GM23338 (cell line): ENCODE measurements at regions not wholly inside any gene's neighbourhood (a gene's known extent, or its start where the extent isn't known, plus 50 kb on each side); places are given as distances from the start of the nearest gene placed in this dataset.

Experiments
- ATAC-seq: fragments of 200-7000 bp; cut with Tn5 transposase; 3 replicates; pipeline ENCODE4 v1.9.1; 2020
- DNase-seq: peaks from one replicate; pipeline ENCODE4 v3.0.0-alpha.2; 2015; ENCODE audit warnings: low spot score
- H2AFZ ChIP-seq: fragments of 200-600 bp; sonication (generic); 2 replicates; pipeline ENCODE4 v1.8.0; 2016; ENCODE audit warnings: antibody characterized with exemption, mild to moderate bottlenecking, moderate library complexity
- H3F3A ChIP-seq: fragments of 200-600 bp; sonication (generic); replicated peaks from 2 replicates; pipeline ENCODE4 v1.8.0; 2017; ENCODE audit warnings: antibody characterized with exemption, mixed run types, low read depth
- H3K27ac ChIP-seq: fragments of 200-600 bp; sonication (generic); 2 replicates; pipeline ENCODE4 v1.6.1; 2016; ENCODE audit warnings: low read depth
- H3K27me3 ChIP-seq: fragments of 200-600 bp; sonication (generic); 2 replicates; pipeline ENCODE4 v1.8.0; 2016; ENCODE audit warnings: mild to moderate bottlenecking, mixed run types, moderate library complexity; ENCODE audit not compliant: insufficient read depth
- H3K36me3 ChIP-seq: fragments of 200-600 bp; sonication (generic); 2 replicates; pipeline ENCODE4 v1.8.0; 2016; ENCODE audit warnings: mild to moderate bottlenecking; ENCODE audit not compliant: insufficient read depth
- H3K4me1 ChIP-seq: fragments of 200-600 bp; sonication (generic); 2 replicates; pipeline ENCODE4 v1.8.0; 2016; ENCODE audit warnings: mild to moderate bottlenecking, moderate library complexity; ENCODE audit not compliant: insufficient read depth
- H3K4me2 ChIP-seq: fragments of 200-600 bp; sonication (generic); 2 replicates; pipeline ENCODE4 v1.7.1; 2017; ENCODE audit warnings: mixed run types
- H3K4me3 ChIP-seq: fragments of 200-600 bp; sonication (generic); 2 replicates; pipeline ENCODE4 v1.6.1; 2016; ENCODE audit warnings: mixed run types
- H3K79me2 ChIP-seq: fragments of 200-600 bp; sonication (generic); replicated peaks from 2 replicates; pipeline ENCODE4 v1.8.0; 2017; ENCODE audit warnings: mild to moderate bottlenecking; ENCODE audit not compliant: insufficient read depth
- H3K9me2 ChIP-seq: fragments of 200-600 bp; sonication (generic); 2 replicates; pipeline ENCODE4 v1.8.0; 2017; ENCODE audit not compliant: insufficient read depth
- H4K20me1 ChIP-seq: fragments of 200-600 bp; sonication (generic); replicated peaks from 2 replicates; pipeline ENCODE4 v1.8.0; 2017; ENCODE audit warnings: mild to moderate bottlenecking; ENCODE audit not compliant: insufficient read depth
- H3K27ac Mint-ChIP-seq: 2 replicates; pipeline ENCODE4 v1.8.0; 2020; ENCODE audit warnings: inconsistent platforms, mild to moderate bottlenecking, moderate library complexity, mixed read lengths
- H3K27me3 Mint-ChIP-seq: 3 replicates; pipeline ENCODE4 v1.8.0; 2022; ENCODE audit warnings: low read depth, mild to moderate bottlenecking, moderate library complexity, mixed read lengths, inconsistent platforms; ENCODE audit not compliant: insufficient read depth, poor library complexity
- H3K36me3 Mint-ChIP-seq: 3 replicates; pipeline ENCODE4 v1.8.0; 2021; ENCODE audit warnings: low read depth, mild to moderate bottlenecking, inconsistent platforms, moderate library complexity, mixed read lengths
- H3K4me1 Mint-ChIP-seq: 3 replicates; pipeline ENCODE4 v1.8.0; 2020; ENCODE audit warnings: mild to moderate bottlenecking, inconsistent platforms, mixed read lengths
- H3K4me3 Mint-ChIP-seq: 3 replicates; pipeline ENCODE4 v1.8.0; 2021; ENCODE audit warnings: moderate library complexity, mild to moderate bottlenecking, inconsistent platforms, mixed read lengths
- H3K9me3 Mint-ChIP-seq: 3 replicates; pipeline ENCODE4 v1.8.0; 2020; ENCODE audit warnings: moderate library complexity, mild to moderate bottlenecking, inconsistent platforms, mixed read lengths
- CREB1 ChIP-seq: fragments of 250-450 bp; sonication (Bioruptor Pico); IDR thresholded peaks from 2 replicates; pipeline ENCODE4 v1.5.0; 2020; ENCODE audit warnings: low read depth, mild to moderate bottlenecking, moderate library complexity
- EZH2 ChIP-seq: fragments of 200-600 bp; sonication (generic); IDR thresholded peaks from one replicate; pipeline ENCODE4 v1.8.0; 2017; ENCODE audit warnings: antibody characterized with exemption, mild to moderate bottlenecking, low read depth; ENCODE audit not compliant: unreplicated experiment
- EZH2phosphoT487 ChIP-seq: fragments of 200-600 bp; sonication (generic); IDR thresholded peaks from one replicate; pipeline ENCODE4 v1.8.1; 2018; ENCODE audit warnings: antibody characterized with exemption; ENCODE audit not compliant: unreplicated experiment
- JUNB ChIP-seq: IDR thresholded peaks from one replicate; pipeline ENCODE4 v1.6.1; 2016; ENCODE audit warnings: antibody characterized with exemption; ENCODE audit not compliant: unreplicated experiment
- NANOG ChIP-seq: IDR thresholded peaks from 2 replicates; pipeline ENCODE4 v1.6.1; 2016; ENCODE audit warnings: antibody characterized with exemption, borderline replicate concordance
- POLR2AphosphoS5 ChIP-seq: IDR thresholded peaks from 2 replicates; pipeline ENCODE4 v1.6.1; 2016; ENCODE audit warnings: antibody characterized with exemption, low read depth
- STAT1 ChIP-seq: IDR thresholded peaks from one replicate; pipeline ENCODE4 v1.6.1; 2016; ENCODE audit warnings: antibody characterized with exemption; ENCODE audit not compliant: unreplicated experiment
- ZNF114 ChIP-seq: fragments of 250-450 bp; sonication (Bioruptor Pico); IDR thresholded peaks from 2 replicates; pipeline ENCODE4 v1.5.0; 2020; ENCODE audit warnings: mild to moderate bottlenecking, moderate library complexity
- ZNF331 ChIP-seq: fragments of 250-450 bp; sonication (Bioruptor Pico); IDR thresholded peaks from 2 replicates; pipeline ENCODE4 v1.5.0; 2020; ENCODE audit warnings: low read depth, mild to moderate bottlenecking, moderate library complexity
- TF ChIP-seq, protein P1 (sequence below): fragments of 250-450 bp; sonication (Bioruptor Pico); IDR thresholded peaks from 2 replicates; pipeline ENCODE4 v1.5.0; 2020; ENCODE audit warnings: mild to moderate bottlenecking, moderate library complexity
- TF ChIP-seq, protein P2 (sequence below): IDR thresholded peaks from 2 replicates; pipeline ENCODE4 v1.6.1; 2016; ENCODE audit warnings: antibody characterized with exemption
- TF ChIP-seq, protein P3 (sequence below), 2 experiments: fragments of 200-600 bp in 1 of 2; sonication (generic) in 1 of 2; conservative IDR thresholded peaks; 2 replicates each; pipeline versions ENCODE4 v1.5.1 to v1.6.1; 2016 to 2017; ENCODE audit warnings: antibody characterized with exemption in 2 of 2, low read depth in 2 of 2, mild to moderate bottlenecking in 2 of 2, moderate library complexity in 1 of 2
- TF ChIP-seq, protein P4 (sequence below): IDR thresholded peaks from one replicate; pipeline ENCODE4 v1.6.1; 2018; ENCODE audit warnings: antibody characterized with exemption; ENCODE audit not compliant: unreplicated experiment

DNA sequence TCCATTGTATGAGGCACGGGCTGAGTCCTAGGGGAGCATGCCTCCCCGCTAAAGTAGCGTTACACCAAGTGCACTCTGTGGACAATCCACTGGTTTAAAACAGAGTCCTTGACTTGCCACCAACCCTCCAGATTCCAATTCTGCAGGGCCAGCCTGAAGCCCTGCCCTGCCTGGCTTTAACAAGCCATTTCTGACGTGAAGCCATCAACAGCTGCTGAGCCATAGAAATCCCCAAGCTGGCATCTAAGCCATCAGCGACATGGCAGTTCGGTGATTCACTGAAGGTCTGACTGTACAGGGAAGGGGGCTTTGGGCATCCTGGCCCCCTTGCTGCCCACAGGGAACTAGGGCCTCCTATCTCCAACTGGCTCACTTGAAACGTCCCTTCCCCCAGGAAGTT lies 265.7 kb downstream of the UACA start:
- peaks cover 9% of the 10 kb centered on the region; the same call in 2 of the 3 replicates for H3K4me1 Mint-ChIP-seq
- TF ChIP-seq POLR2AphosphoS5 (no peak), ZNF114 (CRISPR knock-in tag) (no peak), JUNB (no peak), NANOG (no peak), EZH2 (no peak), STAT1 (no peak), CREB1 (CRISPR knock-in tag) (no peak), ZNF331 (no peak), EZH2phosphoT487 (no peak)
- TF ChIP-seq, protein P1, sequence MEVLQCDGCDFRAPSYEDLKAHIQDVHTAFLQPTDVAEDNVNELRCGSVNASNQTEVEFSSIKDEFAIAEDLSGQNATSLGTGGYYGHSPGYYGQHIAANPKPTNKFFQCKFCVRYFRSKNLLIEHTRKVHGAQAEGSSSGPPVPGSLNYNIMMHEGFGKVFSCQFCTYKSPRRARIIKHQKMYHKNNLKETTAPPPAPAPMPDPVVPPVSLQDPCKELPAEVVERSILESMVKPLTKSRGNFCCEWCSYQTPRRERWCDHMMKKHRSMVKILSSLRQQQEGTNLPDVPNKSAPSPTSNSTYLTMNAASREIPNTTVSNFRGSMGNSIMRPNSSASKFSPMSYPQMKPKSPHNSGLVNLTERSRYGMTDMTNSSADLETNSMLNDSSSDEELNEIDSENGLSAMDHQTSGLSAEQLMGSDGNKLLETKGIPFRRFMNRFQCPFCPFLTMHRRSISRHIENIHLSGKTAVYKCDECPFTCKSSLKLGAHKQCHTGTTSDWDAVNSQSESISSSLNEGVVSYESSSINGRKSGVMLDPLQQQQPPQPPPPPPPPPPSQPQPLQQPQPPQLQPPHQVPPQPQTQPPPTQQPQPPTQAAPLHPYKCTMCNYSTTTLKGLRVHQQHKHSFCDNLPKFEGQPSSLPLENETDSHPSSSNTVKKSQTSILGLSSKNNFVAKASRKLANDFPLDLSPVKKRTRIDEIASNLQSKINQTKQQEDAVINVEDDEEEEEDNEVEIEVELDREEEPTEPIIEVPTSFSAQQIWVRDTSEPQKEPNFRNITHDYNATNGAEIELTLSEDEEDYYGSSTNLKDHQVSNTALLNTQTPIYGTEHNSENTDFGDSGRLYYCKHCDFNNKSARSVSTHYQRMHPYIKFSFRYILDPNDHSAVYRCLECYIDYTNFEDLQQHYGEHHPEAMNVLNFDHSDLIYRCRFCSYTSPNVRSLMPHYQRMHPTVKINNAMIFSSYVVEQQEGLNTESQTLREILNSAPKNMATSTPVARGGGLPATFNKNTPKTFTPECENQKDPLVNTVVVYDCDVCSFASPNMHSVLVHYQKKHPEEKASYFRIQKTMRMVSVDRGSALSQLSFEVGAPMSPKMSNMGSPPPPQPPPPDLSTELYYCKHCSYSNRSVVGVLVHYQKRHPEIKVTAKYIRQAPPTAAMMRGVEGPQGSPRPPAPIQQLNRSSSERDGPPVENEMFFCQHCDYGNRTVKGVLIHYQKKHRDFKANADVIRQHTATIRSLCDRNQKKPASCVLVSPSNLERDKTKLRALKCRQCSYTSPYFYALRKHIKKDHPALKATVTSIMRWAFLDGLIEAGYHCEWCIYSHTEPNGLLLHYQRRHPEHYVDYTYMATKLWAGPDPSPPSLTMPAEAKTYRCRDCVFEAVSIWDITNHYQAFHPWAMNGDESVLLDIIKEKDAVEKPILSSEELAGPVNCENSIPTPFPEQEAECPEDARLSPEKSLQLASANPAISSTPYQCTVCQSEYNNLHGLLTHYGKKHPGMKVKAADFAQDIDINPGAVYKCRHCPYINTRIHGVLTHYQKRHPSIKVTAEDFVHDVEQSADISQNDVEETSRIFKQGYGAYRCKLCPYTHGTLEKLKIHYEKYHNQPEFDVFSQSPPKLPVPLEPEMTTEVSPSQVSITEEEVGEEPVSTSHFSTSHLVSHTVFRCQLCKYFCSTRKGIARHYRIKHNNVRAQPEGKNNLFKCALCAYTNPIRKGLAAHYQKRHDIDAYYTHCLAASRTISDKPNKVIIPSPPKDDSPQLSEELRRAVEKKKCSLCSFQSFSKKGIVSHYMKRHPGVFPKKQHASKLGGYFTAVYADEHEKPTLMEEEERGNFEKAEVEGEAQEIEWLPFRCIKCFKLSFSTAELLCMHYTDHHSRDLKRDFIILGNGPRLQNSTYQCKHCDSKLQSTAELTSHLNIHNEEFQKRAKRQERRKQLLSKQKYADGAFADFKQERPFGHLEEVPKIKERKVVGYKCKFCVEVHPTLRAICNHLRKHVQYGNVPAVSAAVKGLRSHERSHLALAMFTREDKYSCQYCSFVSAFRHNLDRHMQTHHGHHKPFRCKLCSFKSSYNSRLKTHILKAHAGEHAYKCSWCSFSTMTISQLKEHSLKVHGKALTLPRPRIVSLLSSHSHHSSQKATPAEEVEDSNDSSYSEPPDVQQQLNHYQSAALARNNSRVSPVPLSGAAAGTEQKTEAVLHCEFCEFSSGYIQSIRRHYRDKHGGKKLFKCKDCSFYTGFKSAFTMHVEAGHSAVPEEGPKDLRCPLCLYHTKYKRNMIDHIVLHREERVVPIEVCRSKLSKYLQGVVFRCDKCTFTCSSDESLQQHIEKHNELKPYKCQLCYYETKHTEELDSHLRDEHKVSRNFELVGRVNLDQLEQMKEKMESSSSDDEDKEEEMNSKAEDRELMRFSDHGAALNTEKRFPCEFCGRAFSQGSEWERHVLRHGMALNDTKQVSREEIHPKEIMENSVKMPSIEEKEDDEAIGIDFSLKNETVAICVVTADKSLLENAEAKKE (CRISPR knock-in tag): no peak
- TF ChIP-seq, protein P2, sequence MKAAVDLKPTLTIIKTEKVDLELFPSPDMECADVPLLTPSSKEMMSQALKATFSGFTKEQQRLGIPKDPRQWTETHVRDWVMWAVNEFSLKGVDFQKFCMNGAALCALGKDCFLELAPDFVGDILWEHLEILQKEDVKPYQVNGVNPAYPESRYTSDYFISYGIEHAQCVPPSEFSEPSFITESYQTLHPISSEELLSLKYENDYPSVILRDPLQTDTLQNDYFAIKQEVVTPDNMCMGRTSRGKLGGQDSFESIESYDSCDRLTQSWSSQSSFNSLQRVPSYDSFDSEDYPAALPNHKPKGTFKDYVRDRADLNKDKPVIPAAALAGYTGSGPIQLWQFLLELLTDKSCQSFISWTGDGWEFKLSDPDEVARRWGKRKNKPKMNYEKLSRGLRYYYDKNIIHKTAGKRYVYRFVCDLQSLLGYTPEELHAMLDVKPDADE: no peak
- TF ChIP-seq, protein P3, sequence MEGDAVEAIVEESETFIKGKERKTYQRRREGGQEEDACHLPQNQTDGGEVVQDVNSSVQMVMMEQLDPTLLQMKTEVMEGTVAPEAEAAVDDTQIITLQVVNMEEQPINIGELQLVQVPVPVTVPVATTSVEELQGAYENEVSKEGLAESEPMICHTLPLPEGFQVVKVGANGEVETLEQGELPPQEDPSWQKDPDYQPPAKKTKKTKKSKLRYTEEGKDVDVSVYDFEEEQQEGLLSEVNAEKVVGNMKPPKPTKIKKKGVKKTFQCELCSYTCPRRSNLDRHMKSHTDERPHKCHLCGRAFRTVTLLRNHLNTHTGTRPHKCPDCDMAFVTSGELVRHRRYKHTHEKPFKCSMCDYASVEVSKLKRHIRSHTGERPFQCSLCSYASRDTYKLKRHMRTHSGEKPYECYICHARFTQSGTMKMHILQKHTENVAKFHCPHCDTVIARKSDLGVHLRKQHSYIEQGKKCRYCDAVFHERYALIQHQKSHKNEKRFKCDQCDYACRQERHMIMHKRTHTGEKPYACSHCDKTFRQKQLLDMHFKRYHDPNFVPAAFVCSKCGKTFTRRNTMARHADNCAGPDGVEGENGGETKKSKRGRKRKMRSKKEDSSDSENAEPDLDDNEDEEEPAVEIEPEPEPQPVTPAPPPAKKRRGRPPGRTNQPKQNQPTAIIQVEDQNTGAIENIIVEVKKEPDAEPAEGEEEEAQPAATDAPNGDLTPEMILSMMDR (conservative IDR thresholded peaks at IDR 0.05; ENCODE audit: low read depth in 2 of 2): no peak
- TF ChIP-seq, protein P4, sequence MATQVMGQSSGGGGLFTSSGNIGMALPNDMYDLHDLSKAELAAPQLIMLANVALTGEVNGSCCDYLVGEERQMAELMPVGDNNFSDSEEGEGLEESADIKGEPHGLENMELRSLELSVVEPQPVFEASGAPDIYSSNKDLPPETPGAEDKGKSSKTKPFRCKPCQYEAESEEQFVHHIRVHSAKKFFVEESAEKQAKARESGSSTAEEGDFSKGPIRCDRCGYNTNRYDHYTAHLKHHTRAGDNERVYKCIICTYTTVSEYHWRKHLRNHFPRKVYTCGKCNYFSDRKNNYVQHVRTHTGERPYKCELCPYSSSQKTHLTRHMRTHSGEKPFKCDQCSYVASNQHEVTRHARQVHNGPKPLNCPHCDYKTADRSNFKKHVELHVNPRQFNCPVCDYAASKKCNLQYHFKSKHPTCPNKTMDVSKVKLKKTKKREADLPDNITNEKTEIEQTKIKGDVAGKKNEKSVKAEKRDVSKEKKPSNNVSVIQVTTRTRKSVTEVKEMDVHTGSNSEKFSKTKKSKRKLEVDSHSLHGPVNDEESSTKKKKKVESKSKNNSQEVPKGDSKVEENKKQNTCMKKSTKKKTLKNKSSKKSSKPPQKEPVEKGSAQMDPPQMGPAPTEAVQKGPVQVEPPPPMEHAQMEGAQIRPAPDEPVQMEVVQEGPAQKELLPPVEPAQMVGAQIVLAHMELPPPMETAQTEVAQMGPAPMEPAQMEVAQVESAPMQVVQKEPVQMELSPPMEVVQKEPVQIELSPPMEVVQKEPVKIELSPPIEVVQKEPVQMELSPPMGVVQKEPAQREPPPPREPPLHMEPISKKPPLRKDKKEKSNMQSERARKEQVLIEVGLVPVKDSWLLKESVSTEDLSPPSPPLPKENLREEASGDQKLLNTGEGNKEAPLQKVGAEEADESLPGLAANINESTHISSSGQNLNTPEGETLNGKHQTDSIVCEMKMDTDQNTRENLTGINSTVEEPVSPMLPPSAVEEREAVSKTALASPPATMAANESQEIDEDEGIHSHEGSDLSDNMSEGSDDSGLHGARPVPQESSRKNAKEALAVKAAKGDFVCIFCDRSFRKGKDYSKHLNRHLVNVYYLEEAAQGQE: no peak
- H3K4me2 ChIP-seq: no peak overlapping the region
- peaks cover 3% of the 10 kb centered on the region for H3K27me3 Mint-ChIP-seq
- H3K27me3 ChIP-seq: no peaks in the 10 kb centered on the region
- no peaks in the 10 kb centered on the region for H3F3A ChIP-seq
- no peak overlapping the region for H3K4me3 ChIP-seq
- ATAC-seq: no peak
- no peaks in the 10 kb centered on the region for H3K36me3 Mint-ChIP-seq
- no peaks in the 10 kb centered on the region for H3K9me3 Mint-ChIP-seq
- no peaks in the 10 kb centered on the region for H3K4me1 ChIP-seq
- no peak overlapping the region for H2AFZ ChIP-seq
- no peak overlapping the region for H3K27ac ChIP-seq
- H3K36me3 ChIP-seq: no peaks in the 10 kb centered on the region
- no peak overlapping the region for H3K27ac Mint-ChIP-seq
- DNase-seq: no peak
- no peaks in the 10 kb centered on the region for H4K20me1 ChIP-seq
- H3K9me2 ChIP-seq: no peaks in the 10 kb centered on the region
- no peaks in the 10 kb centered on the region for H3K79me2 ChIP-seq
- H3K4me3 Mint-ChIP-seq: no peak overlapping the region
